WTC11 (cell line): ENCODE measurements at regions not wholly inside any gene's neighbourhood (a gene's known extent, or its start where the extent isn't known, plus 50 kb on each side); places are given as distances from the start of the nearest gene placed in this dataset.

ENCODE experiments used
- ATAC-seq: fragments of 200-7000 bp; cut with Tn5 transposase; 2 replicates; pipeline ENCODE4 v1.10.0; 2021; ENCODE audit warnings: mild to moderate bottlenecking, moderate library complexity
- CTCF ChIA-PET: fragments of 300-600 bp; sonication (Branson Sonifier 250); formaldehyde crosslinking; loops from one replicate; lab custom pipeline; 2021; ENCODE audit warnings: antibody characterized with exemption; lab: Charles Lee
- POLR2A ChIA-PET: fragments of 350-600 bp; sonication (Branson Sonifier 250); formaldehyde crosslinking; loops from one replicate; lab custom pipeline; 2021; ENCODE audit warnings: antibody characterized with exemption; lab: Charles Lee
- DNase-seq: peaks from one replicate; pipeline ENCODE4 v3.0.0; 2021; ENCODE audit warnings: low spot score
- H3K27ac Mint-ChIP-seq: 2 replicates; pipeline ENCODE4 v1.8.0; 2021; ENCODE audit warnings: mixed read lengths
- H3K27me3 Mint-ChIP-seq: 2 replicates; pipeline ENCODE4 v1.8.0; 2021; ENCODE audit warnings: low read depth, mild to moderate bottlenecking, moderate library complexity, mixed read lengths
- H3K36me3 Mint-ChIP-seq: 2 replicates; pipeline ENCODE4 v1.8.0; 2021; ENCODE audit warnings: mixed read lengths
- H3K4me1 Mint-ChIP-seq: 2 replicates; pipeline ENCODE4 v1.8.0; 2022; ENCODE audit warnings: mixed read lengths
- H3K4me3 Mint-ChIP-seq: 2 replicates; pipeline ENCODE4 v1.8.0; 2021; ENCODE audit warnings: mild to moderate bottlenecking, moderate library complexity, mixed read lengths
- H3K9me3 Mint-ChIP-seq: 2 replicates; pipeline ENCODE4 v1.8.0; 2021; ENCODE audit warnings: mixed read lengths
- AR ChIP-seq: fragments of 250-450 bp; sonication (Bioruptor Pico); IDR thresholded peaks from 2 replicates; pipeline ENCODE4 v1.9.0; 2021; ENCODE audit warnings: mild to moderate bottlenecking
- ARID4B ChIP-seq: sonication (generic); formaldehyde crosslinking; IDR thresholded peaks from 2 replicates; pipeline ENCODE4 v1.8.0; 2023; ENCODE audit warnings: missing genetic modification reagents, mild to moderate bottlenecking, borderline replicate concordance
- ATF2 ChIP-seq: sonication (generic); formaldehyde crosslinking; IDR thresholded peaks from 2 replicates; pipeline ENCODE4 v1.8.1; 2022; ENCODE audit warnings: low read depth, missing genetic modification reagents, borderline replicate concordance
- E2F1 ChIP-seq: sonication (generic); formaldehyde crosslinking; IDR thresholded peaks from 2 replicates; pipeline ENCODE4 v1.8.0; 2022; ENCODE audit warnings: mild to moderate bottlenecking, missing genetic modification reagents
- E2F4 ChIP-seq: sonication (generic); formaldehyde crosslinking; IDR thresholded peaks from 2 replicates; pipeline ENCODE4 v1.8.1; 2022; ENCODE audit warnings: low read depth, mild to moderate bottlenecking, moderate library complexity, missing genetic modification reagents, borderline replicate concordance
- ELF4 ChIP-seq: sonication (generic); formaldehyde crosslinking; IDR thresholded peaks from 2 replicates; pipeline ENCODE4 v1.8.1; 2022; ENCODE audit warnings: low read depth, mild to moderate bottlenecking, moderate library complexity, missing genetic modification reagents
- EMX1 ChIP-seq: fragments of 250-450 bp; sonication (Bioruptor Pico); IDR thresholded peaks from 2 replicates; pipeline ENCODE4 v1.8.0; 2021; ENCODE audit warnings: mild to moderate bottlenecking
- ERG ChIP-seq: fragments of 250-450 bp; sonication (Bioruptor Pico); IDR thresholded peaks from 2 replicates; pipeline ENCODE4 v1.8.0; 2021; ENCODE audit warnings: mild to moderate bottlenecking
- ESRRA ChIP-seq: sonication (generic); formaldehyde crosslinking; IDR thresholded peaks from 2 replicates; pipeline ENCODE4 v1.8.1; 2022; ENCODE audit warnings: mild to moderate bottlenecking, missing genetic modification reagents, borderline replicate concordance
- FOXJ3 ChIP-seq: sonication (generic); formaldehyde crosslinking; IDR thresholded peaks from 2 replicates; pipeline ENCODE4 v1.9.0; 2021; ENCODE audit warnings: missing genetic modification reagents, mild to moderate bottlenecking, borderline replicate concordance
- GRHL2 ChIP-seq: fragments of 250-450 bp; sonication (Bioruptor Pico); IDR thresholded peaks from 2 replicates; pipeline ENCODE4 v1.8.0; 2022; ENCODE audit warnings: mild to moderate bottlenecking, moderate library complexity; ENCODE audit not compliant: insufficient replicate concordance, severe bottlenecking
- IRF2 ChIP-seq: sonication (generic); formaldehyde crosslinking; IDR thresholded peaks from 2 replicates; pipeline ENCODE4 v1.8.0; 2022; ENCODE audit warnings: low read depth, missing genetic modification reagents, borderline replicate concordance
- JUN ChIP-seq: sonication (generic); formaldehyde crosslinking; IDR thresholded peaks from 2 replicates; pipeline ENCODE4 v1.8.0; 2023; ENCODE audit warnings: mild to moderate bottlenecking, missing genetic modification reagents
- MXD4 ChIP-seq: fragments of 250-450 bp; sonication (Bioruptor Pico); IDR thresholded peaks from 2 replicates; pipeline ENCODE4 v1.8.0; 2021; ENCODE audit warnings: mild to moderate bottlenecking, moderate library complexity, borderline replicate concordance
- NR1H2 ChIP-seq: sonication (generic); formaldehyde crosslinking; IDR thresholded peaks from 2 replicates; pipeline ENCODE4 v1.9.0; 2021; ENCODE audit warnings: mild to moderate bottlenecking, moderate library complexity, missing genetic modification reagents
- OVOL2 ChIP-seq: fragments of 250-450 bp; sonication (Bioruptor Pico); IDR thresholded peaks from 2 replicates; pipeline ENCODE4 v1.9.0; 2021; ENCODE audit warnings: mild to moderate bottlenecking, borderline replicate concordance
- PRRX2 ChIP-seq: fragments of 250-450 bp; sonication (Bioruptor Pico); IDR thresholded peaks from 2 replicates; pipeline ENCODE4 v1.8.0; 2021; ENCODE audit warnings: mild to moderate bottlenecking
- RELA ChIP-seq: sonication (generic); formaldehyde crosslinking; IDR thresholded peaks from 2 replicates; pipeline ENCODE4 v1.8.1; 2022; ENCODE audit warnings: missing genetic modification reagents, mild to moderate bottlenecking, borderline replicate concordance
- RORB ChIP-seq: fragments of 250-450 bp; sonication (Bioruptor Pico); IDR thresholded peaks from 2 replicates; pipeline ENCODE4 v1.9.0; 2021; ENCODE audit warnings: mild to moderate bottlenecking
- SOX15 ChIP-seq: fragments of 250-450 bp; sonication (Bioruptor Pico); IDR thresholded peaks from 2 replicates; pipeline ENCODE4 v1.9.0; 2021; ENCODE audit warnings: mild to moderate bottlenecking
- TEAD1 ChIP-seq: sonication (generic); formaldehyde crosslinking; IDR thresholded peaks from 2 replicates; pipeline ENCODE4 v1.8.0; 2022; ENCODE audit warnings: mild to moderate bottlenecking, missing genetic modification reagents
- ZNF121 ChIP-seq: sonication (generic); formaldehyde crosslinking; IDR thresholded peaks from 2 replicates; pipeline ENCODE4 v1.8.0; 2023; ENCODE audit warnings: missing genetic modification reagents
- ZNF317 ChIP-seq: sonication (generic); formaldehyde crosslinking; IDR thresholded peaks from 2 replicates; pipeline ENCODE4 v1.8.1; 2023; ENCODE audit warnings: low read depth, mild to moderate bottlenecking, moderate library complexity, missing genetic modification reagents, borderline replicate concordance
- ZNF423 ChIP-seq: fragments of 250-450 bp; sonication (Bioruptor Pico); IDR thresholded peaks from 2 replicates; pipeline ENCODE4 v2.1.2; 2022; ENCODE audit warnings: mild to moderate bottlenecking, moderate library complexity

- Mint-ChIP-seq H3K36me3 (no peaks in the 10 kb centered on the region), H3K27me3 (no peaks in the 10 kb centered on the region), H3K9me3 (no peaks in the 10 kb centered on the region), H3K4me1 (peaks cover 9% of the 10 kb centered on the region), H3K4me3 (no peak overlapping the region), H3K27ac (no peak overlapping the region)
- no peak for TF ChIP-seq RORB (CRISPR knock-in tag)
- TF ChIP-seq MXD4 = no peak
- TF ChIP-seq FOXJ3 (CRISPR knock-in tag) = no peak
- TF ChIP-seq E2F1 (CRISPR knock-in tag) = no peak
- no peak for TF ChIP-seq ERG (CRISPR knock-in tag)
- TF ChIP-seq PRRX2 (CRISPR knock-in tag) = no peak
- no peak for TF ChIP-seq ZNF317 (CRISPR knock-in tag)
- TF ChIP-seq TEAD1 (CRISPR knock-in tag) = no peak
- no peak for TF ChIP-seq SOX15 (CRISPR knock-in tag)
- no peak for TF ChIP-seq JUN (CRISPR knock-in tag)
- no peak for TF ChIP-seq ESRRA (CRISPR knock-in tag)
- TF ChIP-seq OVOL2 (CRISPR knock-in tag) = no peak
- no peak for TF ChIP-seq ATF2
- POLR2A ChIA-PET = no interaction called here
- CTCF ChIA-PET = interaction anchor here (1.7 to 4.1 kb wide), 2 partner anchors 323 to 328 kb away, joined by 8 to 46 read pairs; no protein-coding TSS in a partner anchor
- no peak for DNase-seq
- ATAC-seq = no peak
Observed at GRCh38 chr9:89926167-89926566, 321.4 kb downstream of the GADD45G start.

GRCh38 chr9:89926691-89927220 is 321.9 kb downstream of the GADD45G start:
- ChIA-PET POLR2A (no interaction called here), CTCF (interaction anchor here (0.7 to 4.1 kb wide), 4 partner anchors 18 to 334 kb away, joined by 3 to 46 read pairs (median 6); no protein-coding TSS in a partner anchor)
- H3K9me3 Mint-ChIP-seq = no peaks in the 10 kb centered on the region
- ATAC-seq (no peak), DNase-seq (no peak)
- H3K4me1 Mint-ChIP-seq = peaks cover 9% of the 10 kb centered on the region
- H3K4me3 Mint-ChIP-seq = no peak overlapping the region
- H3K36me3 Mint-ChIP-seq = no peaks in the 10 kb centered on the region
- no peak overlapping the region for H3K27ac Mint-ChIP-seq
- H3K27me3 Mint-ChIP-seq = no peaks in the 10 kb centered on the region
- TF ChIP-seq ARID4B (no peak), RELA (CRISPR knock-in tag) (no peak), MXD4 (no peak), TEAD1 (CRISPR knock-in tag) (no peak), ZNF121 (CRISPR knock-in tag) (no peak), ELF4 (CRISPR knock-in tag) (no peak), EMX1 (CRISPR knock-in tag) (no peak), E2F4 (CRISPR knock-in tag) (no peak), ZNF423 (CRISPR knock-in tag) (no peak), AR (CRISPR knock-in tag) (no peak), IRF2 (CRISPR knock-in tag) (no peak), SOX15 (CRISPR knock-in tag) (no peak), NR1H2 (CRISPR knock-in tag) (no peak), GRHL2 (CRISPR knock-in tag) (no peak)
